Umbilical cord (tissue), 1 donor: ENCODE measurements at regions not wholly inside any gene's neighbourhood (a gene's known extent, or its start where the extent isn't known, plus 50 kb on each side); places are given as distances from the start of the nearest gene placed in this dataset.
"Not testable (repeated sequence)": the region's sequence is repeated elsewhere in the genome, so short reads cannot be mapped to it uniquely, and the experiment has no call there.

ENCODE experiments used
- DNase-seq: peaks from one replicate; pipeline ENCODE4 v3.0.0-alpha.2; 2015; ENCODE audit warnings: low spot score

- no peak for DNase-seq
Measured at GRCh38 chr4:138509346-138509745, 267.2 kb upstream of the SLC7A11 start.

GRCh38 chr4:138507522-138507921 lies 265.4 kb upstream of the SLC7A11 start:
- peak; percentile 42 for DNase-seq

- DNase-seq = no peak
Measured at GRCh38 chr4:138501614-138502013, 259.5 kb upstream of the SLC7A11 start.

GRCh38 chr4:138500869-138501268 lies 258.7 kb upstream of the SLC7A11 start:
- DNase-seq = no peak

GRCh38 chr4:138499627-138500026 lies 257.5 kb upstream of the SLC7A11 start:
- DNase-seq = no peak

GRCh38 chr4:138494931-138495330 lies 252.8 kb upstream of the SLC7A11 start:
- DNase-seq = no peak

- DNase-seq = no peak
Measured at GRCh38 chr4:138494116-138494515, 252.0 kb upstream of the SLC7A11 start.

- DNase-seq = no peak
Measured at GRCh38 chr4:138492176-138492575, 250.0 kb upstream of the SLC7A11 start.

GRCh38 chr4:138488533-138488932 lies 246.4 kb upstream of the SLC7A11 start:
- DNase-seq = no peak

GRCh38 chr4:138487670-138488069 lies 245.5 kb upstream of the SLC7A11 start:
- no peak for DNase-seq

- DNase-seq = no peak
Measured at GRCh38 chr4:138487230-138487629, 245.1 kb upstream of the SLC7A11 start.

GRCh38 chr4:138485498-138485897 lies 243.3 kb upstream of the SLC7A11 start:
- no peak for DNase-seq

GRCh38 chr4:138475116-138475515 lies 233.0 kb upstream of the SLC7A11 start:
- DNase-seq = no peak

GRCh38 chr4:138473339-138473738 lies 231.2 kb upstream of the SLC7A11 start:
- DNase-seq = no peak

- no peak for DNase-seq
Measured at GRCh38 chr4:138460477-138461414, 218.6 kb upstream of the SLC7A11 start.

- no peak for DNase-seq
Measured at GRCh38 chr4:138458751-138459150, 216.6 kb upstream of the SLC7A11 start.

GRCh38 chr4:138456349-138456748 lies 214.2 kb upstream of the SLC7A11 start:
- not testable (repeated sequence) for DNase-seq

GRCh38 chr4:138455097-138455496 lies 212.9 kb upstream of the SLC7A11 start:
- no peak for DNase-seq

- DNase-seq = peak; percentile 7
Measured at GRCh38 chr4:138452826-138453225, 210.7 kb upstream of the SLC7A11 start.

- DNase-seq = no peak
Measured at GRCh38 chr4:138451276-138451663, 209.1 kb upstream of the SLC7A11 start.

GRCh38 chr4:138450546-138451275 lies 208.6 kb upstream of the SLC7A11 start:
- DNase-seq = no peak

- DNase-seq = no peak
Measured at GRCh38 chr4:138449938-138450337, 207.8 kb upstream of the SLC7A11 start.

- no peak for DNase-seq
Measured at GRCh38 chr4:138448169-138448568, 206.0 kb upstream of the SLC7A11 start.
